HepG2 (cell line): ENCODE measurements at regions not wholly inside any gene's neighbourhood (a gene's known extent, or its start where the extent isn't known, plus 50 kb on each side); places are given as distances from the start of the nearest gene placed in this dataset.

Experiments used
- ATAC-seq: fragments of 200-7000 bp; cut with Tn5 transposase; 3 replicates; pipeline ENCODE4 v1.9.1; 2020; ENCODE audit warnings: mild to moderate bottlenecking, moderate library complexity
- BruUV-seq: library from RNA; stranded (reverse); fragments of 400-500 nt; replicated peaks from 2 replicates; lab custom pipeline; 2021; lab: Mats Ljungman, UMichigan
- CTCF ChIA-PET: fragments of 300-600 bp; formaldehyde crosslinking; extraction: SDS; loops from one replicate; lab custom pipeline; 2021; ENCODE audit warnings: low total read pairs, inconsistent platforms, low intra/inter-chr PET ratio; lab: Yijun Ruan, JAX
- POLR2A ChIA-PET: fragments of 350-600 bp; sonication (Branson Sonifier 250); formaldehyde crosslinking; loops from one replicate; lab custom pipeline; 2020; ENCODE audit warnings: antibody characterized with exemption, inconsistent platforms; lab: Yijun Ruan, JAX
- DNase-seq: peaks from one replicate; pipeline ENCODE4 v3.0.0-alpha.2; 2015; ENCODE audit warnings: low spot score
- FAIRE-seq: peaks from 3 replicates; lab custom pipeline; 2011; peaks lifted over from hg19 to GRCh38; lab: Jason Lieb, UNC
- H2AFZ ChIP-seq: one replicate; pipeline ENCODE4 v1.6.1; 2011; ENCODE audit warnings: low read length, inconsistent platforms
- H3K27ac ChIP-seq: fragments of 300-600 bp; 3 replicates; pipeline ENCODE4 v1.8.0; 2011; ENCODE audit warnings: mixed run types, mild to moderate bottlenecking, mixed read lengths, low read length, inconsistent platforms; ENCODE audit not compliant: insufficient read depth; ENCODE audit errors: extremely low read length
- H3K27me3 ChIP-seq, 2 experiments: fragments of 200-600 bp in 1 of 2; 2 replicates in 1 of 2; 3 replicates in 1 of 2; pipeline versions ENCODE4 v1.6.0 to v1.8.0; 2011; ENCODE audit warnings: low read length in 2 of 2, mild to moderate bottlenecking in 2 of 2, moderate library complexity in 2 of 2, inconsistent platforms in 1 of 2; ENCODE audit not compliant: insufficient read depth in 2 of 2, control insufficient read depth in 1 of 2
- H3K36me3 ChIP-seq, 2 experiments: fragments of 200-600 bp in 1 of 2; replicated peaks in 1 of 2; 2 replicates in 1 of 2; 3 replicates in 1 of 2; pipeline versions ENCODE4 v1.5.1 to v1.8.0; 2011; ENCODE audit warnings: low read length in 2 of 2, inconsistent platforms in 1 of 2; ENCODE audit not compliant: insufficient read depth in 2 of 2, control insufficient read depth in 1 of 2
- H3K4me1 ChIP-seq: 2 replicates; pipeline ENCODE4 v1.5.1; 2012; ENCODE audit warnings: low read length, inconsistent platforms; ENCODE audit not compliant: insufficient read depth
- H3K4me2 ChIP-seq: 2 replicates; pipeline ENCODE4 v1.6.0; 2011; ENCODE audit warnings: low read depth, low read length, inconsistent platforms
- H3K4me3 ChIP-seq, 3 experiments: fragments of 200-600 bp in 1 of 3; sonication (generic), shearing (Covaris generic) in 1 of 3; replicated peaks in 1 of 3; 2 replicates each; pipeline ENCODE4 v1.5.1; 2011 to 2016; ENCODE audit warnings: low read length in 3 of 3, inconsistent platforms in 2 of 3, low read depth in 2 of 3, mild to moderate bottlenecking in 2 of 3, control low read depth in 1 of 3, mixed read lengths in 1 of 3; ENCODE audit not compliant: insufficient read depth in 1 of 3
- H3K79me2 ChIP-seq: one replicate; pipeline ENCODE4 v1.6.1; 2011; ENCODE audit warnings: low read length, inconsistent platforms; ENCODE audit not compliant: insufficient read depth
- H3K9ac ChIP-seq: 2 replicates; pipeline ENCODE4 v1.6.0; 2011; ENCODE audit warnings: mild to moderate bottlenecking, low read depth, low read length, inconsistent platforms; ENCODE audit not compliant: insufficient read depth
- H3K9me3 ChIP-seq: 2 replicates; pipeline ENCODE4 v1.5.1; 2012; ENCODE audit warnings: mild to moderate bottlenecking, low read length
- H4K20me1 ChIP-seq: 2 replicates; pipeline ENCODE4 v1.6.0; 2011; ENCODE audit warnings: inconsistent platforms, mild to moderate bottlenecking, low read length, moderate library complexity; ENCODE audit not compliant: insufficient read depth
- BRCA1 ChIP-seq: sonication (generic); formaldehyde crosslinking; IDR thresholded peaks from 2 replicates; pipeline ENCODE4 v1.4.0; 2020; ENCODE audit warnings: missing genetic modification reagents
- FOXA3 ChIP-seq: IDR thresholded peaks from 2 replicates; pipeline ENCODE4 v1.6.1; 2016; ENCODE audit warnings: missing genetic modification reagents, missing compliant biosample characterization
- FOXM1 ChIP-seq: sonication (generic); formaldehyde crosslinking; IDR thresholded peaks from 2 replicates; pipeline ENCODE4 v1.5.0; 2020; ENCODE audit warnings: missing genetic modification reagents
- NFYB ChIP-seq: sonication (generic); formaldehyde crosslinking; IDR thresholded peaks from 2 replicates; pipeline ENCODE4 v1.4.0; 2020; ENCODE audit warnings: missing genetic modification reagents
- NPAS2 ChIP-seq: sonication (generic); formaldehyde crosslinking; IDR thresholded peaks from 2 replicates; pipeline ENCODE4 v1.8.0; 2022; ENCODE audit warnings: mild to moderate bottlenecking, missing genetic modification reagents, borderline replicate concordance
- SIN3B ChIP-seq: fragments of 150-350 bp; IDR thresholded peaks from 2 replicates; pipeline ENCODE4 v1.6.1; 2014; ENCODE audit warnings: low read length
- SP1 ChIP-seq, 2 experiments: fragments of 450-650 bp in 1 of 2; sonication (generic) in 1 of 2; formaldehyde crosslinking in 1 of 2; IDR thresholded peaks; 2 replicates each; pipeline versions ENCODE4 v1.4.0 to v1.6.1; 2016 to 2020; ENCODE audit warnings: missing genetic modification reagents in 1 of 2
- SYNCRIP ChIP-seq: fragments of 200-400 bp; formaldehyde crosslinking; IDR thresholded peaks from 2 replicates; pipeline ENCODE4 v1.6.1; 2018; ENCODE audit warnings: mild to moderate bottlenecking, low read depth, low read length; ENCODE audit not compliant: insufficient read depth
- YEATS2 ChIP-seq: sonication (generic); formaldehyde crosslinking; IDR thresholded peaks from 2 replicates; pipeline ENCODE4 v1.4.0; 2020; ENCODE audit warnings: missing genetic modification reagents, borderline replicate concordance
- ZMAT3 ChIP-seq: sonication (generic); formaldehyde crosslinking; conservative IDR thresholded peaks from 2 replicates; pipeline ENCODE4 v1.7.0; 2021; ENCODE audit warnings: missing genetic modification reagents
- ZNF343 ChIP-seq: sonication (generic); formaldehyde crosslinking; IDR thresholded peaks from 2 replicates; pipeline ENCODE4 v1.4.0; 2020; ENCODE audit warnings: mild to moderate bottlenecking, missing genetic modification reagents
- ZNF678 ChIP-seq: sonication (generic); formaldehyde crosslinking; IDR thresholded peaks from 2 replicates; pipeline ENCODE4 v1.4.0; 2020; ENCODE audit warnings: mild to moderate bottlenecking, missing genetic modification reagents
- ZNF749 ChIP-seq: sonication (generic); formaldehyde crosslinking; IDR thresholded peaks from 2 replicates; pipeline ENCODE4 v1.8.0; 2022; ENCODE audit warnings: mild to moderate bottlenecking, missing genetic modification reagents, moderate library complexity, borderline replicate concordance
- ZNF839 ChIP-seq: sonication (generic); formaldehyde crosslinking; IDR thresholded peaks from 2 replicates; pipeline ENCODE4 v1.4.0; 2020; ENCODE audit warnings: missing genetic modification reagents, mild to moderate bottlenecking, borderline replicate concordance
- WGBS: methylation state at CpG from one replicate; pipeline ENCODE4 v1.1.6; 2017; ENCODE audit warnings: low lambda C conversion rate; 5-methylcytosine and 5-hydroxymethylcytosine counted together
- in situ Hi-C: cut with HindIII; loops from 2 replicates; pipeline ENCODE4 v1.10.0; 2017; ENCODE audit warnings: low pct_unique_long_range_greater_than_20kb; ENCODE audit not compliant: extremely low pct_ligation_motif_present
- intact Hi-C: fragments of 100-400 bp; cut with micrococcal nuclease; formaldehyde crosslinking; loops from one replicate; pipeline ENCODE4 v1.10.0; 2022; ENCODE audit not compliant: unreplicated experiment
- TF ChIP-seq, protein P1 (sequence below): sonication (generic); formaldehyde crosslinking; IDR thresholded peaks from 2 replicates; pipeline ENCODE4 v1.5.1; 2020; ENCODE audit warnings: mild to moderate bottlenecking, missing genetic modification reagents
- TF ChIP-seq, protein P2 (sequence below): sonication (generic); formaldehyde crosslinking; IDR thresholded peaks from 2 replicates; pipeline ENCODE4 v1.8.1; 2023; ENCODE audit warnings: mild to moderate bottlenecking, missing genetic modification reagents, borderline replicate concordance
- TF ChIP-seq, protein P3 (sequence below): sonication (generic); formaldehyde crosslinking; IDR thresholded peaks from 2 replicates; pipeline ENCODE4 v1.5.0; 2020; ENCODE audit warnings: mild to moderate bottlenecking, missing genetic modification reagents

- no peak overlapping the region for H3K9ac ChIP-seq
- ChIA-PET POLR2A (no interaction called here), CTCF (no interaction called here)
- WGBS = 0% methylated on average over 5 of the region's 5 CpGs
- no peak for TF ChIP-seq BRCA1 (CRISPR knock-in tag)
- no peak for TF ChIP-seq FOXA3 (CRISPR knock-in tag)
- TF ChIP-seq, protein P1, sequence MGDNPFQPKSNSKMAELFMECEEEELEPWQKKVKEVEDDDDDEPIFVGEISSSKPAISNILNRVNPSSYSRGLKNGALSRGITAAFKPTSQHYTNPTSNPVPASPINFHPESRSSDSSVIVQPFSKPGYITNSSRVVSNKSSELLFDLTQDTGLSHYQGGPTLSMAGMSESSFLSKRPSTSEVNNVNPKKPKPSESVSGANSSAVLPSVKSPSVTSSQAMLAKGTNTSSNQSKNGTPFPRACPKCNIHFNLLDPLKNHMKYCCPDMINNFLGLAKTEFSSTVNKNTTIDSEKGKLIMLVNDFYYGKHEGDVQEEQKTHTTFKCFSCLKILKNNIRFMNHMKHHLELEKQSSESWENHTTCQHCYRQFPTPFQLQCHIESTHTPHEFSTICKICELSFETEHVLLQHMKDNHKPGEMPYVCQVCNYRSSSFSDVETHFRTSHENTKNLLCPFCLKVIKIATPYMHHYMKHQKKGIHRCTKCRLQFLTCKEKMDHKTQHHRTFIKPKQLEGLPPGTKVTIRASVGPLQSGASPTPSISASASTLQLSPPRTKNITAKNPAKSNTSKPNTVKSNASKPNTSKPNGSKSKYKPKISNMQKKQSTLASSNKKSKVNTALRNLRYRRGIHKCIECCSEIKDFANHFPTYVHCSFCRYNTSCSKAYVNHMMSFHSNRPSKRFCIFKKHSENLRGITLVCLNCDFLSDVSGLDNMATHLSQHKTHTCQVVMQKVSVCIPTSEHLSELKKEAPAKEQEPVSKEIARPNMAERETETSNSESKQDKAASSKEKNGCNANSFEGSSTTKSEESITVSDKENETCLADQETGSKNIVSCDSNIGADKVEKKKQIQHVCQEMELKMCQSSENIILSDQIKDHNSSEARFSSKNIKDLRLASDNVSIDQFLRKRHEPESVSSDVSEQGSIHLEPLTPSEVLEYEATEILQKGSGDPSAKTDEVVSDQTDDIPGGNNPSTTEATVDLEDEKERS = no peak
- no peak for TF ChIP-seq ZMAT3 (CRISPR knock-in tag)
- TF ChIP-seq ZNF343 = no peak
- TF ChIP-seq, protein P2, sequence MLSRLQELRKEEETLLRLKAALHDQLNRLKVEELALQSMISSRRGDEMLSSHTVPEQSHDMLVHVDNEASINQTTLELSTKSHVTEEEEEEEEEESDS (CRISPR knock-in tag) = no peak
- no peak for TF ChIP-seq FOXM1 (CRISPR knock-in tag)
- TF ChIP-seq NPAS2 (CRISPR knock-in tag) = no peak
- no peak for TF ChIP-seq SP1 (IDR thresholded peaks at IDR 0.05)
- TF ChIP-seq SP1 (CRISPR knock-in tag; IDR thresholded peaks at IDR 0.05) = no peak
- TF ChIP-seq SIN3B = no peak
- TF ChIP-seq YEATS2 = no peak
- TF ChIP-seq ZNF749 (CRISPR knock-in tag) = no peak
- no peak for TF ChIP-seq NFYB (CRISPR knock-in tag)
- TF ChIP-seq SYNCRIP = no peak
- TF ChIP-seq, protein P3, sequence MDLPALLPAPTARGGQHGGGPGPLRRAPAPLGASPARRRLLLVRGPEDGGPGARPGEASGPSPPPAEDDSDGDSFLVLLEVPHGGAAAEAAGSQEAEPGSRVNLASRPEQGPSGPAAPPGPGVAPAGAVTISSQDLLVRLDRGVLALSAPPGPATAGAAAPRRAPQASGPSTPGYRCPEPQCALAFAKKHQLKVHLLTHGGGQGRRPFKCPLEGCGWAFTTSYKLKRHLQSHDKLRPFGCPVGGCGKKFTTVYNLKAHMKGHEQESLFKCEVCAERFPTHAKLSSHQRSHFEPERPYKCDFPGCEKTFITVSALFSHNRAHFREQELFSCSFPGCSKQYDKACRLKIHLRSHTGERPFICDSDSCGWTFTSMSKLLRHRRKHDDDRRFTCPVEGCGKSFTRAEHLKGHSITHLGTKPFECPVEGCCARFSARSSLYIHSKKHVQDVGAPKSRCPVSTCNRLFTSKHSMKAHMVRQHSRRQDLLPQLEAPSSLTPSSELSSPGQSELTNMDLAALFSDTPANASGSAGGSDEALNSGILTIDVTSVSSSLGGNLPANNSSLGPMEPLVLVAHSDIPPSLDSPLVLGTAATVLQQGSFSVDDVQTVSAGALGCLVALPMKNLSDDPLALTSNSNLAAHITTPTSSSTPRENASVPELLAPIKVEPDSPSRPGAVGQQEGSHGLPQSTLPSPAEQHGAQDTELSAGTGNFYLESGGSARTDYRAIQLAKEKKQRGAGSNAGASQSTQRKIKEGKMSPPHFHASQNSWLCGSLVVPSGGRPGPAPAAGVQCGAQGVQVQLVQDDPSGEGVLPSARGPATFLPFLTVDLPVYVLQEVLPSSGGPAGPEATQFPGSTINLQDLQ (CRISPR knock-in tag) = no peak
- TF ChIP-seq ZNF839 (CRISPR knock-in tag) = no peak
- no peak for TF ChIP-seq ZNF678
- DNase-seq (no peak), ATAC-seq (no peak), FAIRE-seq (no peak)
- H4K20me1 ChIP-seq = no peaks in the 10 kb centered on the region
- in situ Hi-C loops = no loop called here
- no peak overlapping the region for H3K4me3 ChIP-seq
- no peak overlapping the region for H3K4me2 ChIP-seq
- no TSS peak for BruUV-seq
- H3K4me1 ChIP-seq = no peaks in the 10 kb centered on the region
- no peak overlapping the region for H3K27ac ChIP-seq
- intact Hi-C loops = no loop called here
- no peak overlapping the region for H2AFZ ChIP-seq
- no peaks in the 10 kb centered on the region for H3K36me3 ChIP-seq
- no peaks in the 10 kb centered on the region for H3K9me3 ChIP-seq
- no peaks in the 10 kb centered on the region for H3K79me2 ChIP-seq
- no peaks in the 10 kb centered on the region for H3K27me3 ChIP-seq
Measured at GRCh38 chr9:19732441-19732951, 56.3 kb downstream of the SLC24A2 start.
